ENCODE measurements at regions not wholly inside any gene's neighbourhood (a gene's known extent, or its start where the extent isn't known, plus 50 kb on each side); places are given as distances from the start of the nearest gene placed in this dataset.
"Not testable (repeated sequence)": the region's sequence is repeated elsewhere in the genome, so short reads cannot be mapped to it uniquely, and the experiment has no call there.

GRCh38 chr5:25387953-25388352 lies 743.2 kb upstream of the CDH10 start:
- no peak for DNase-seq

GRCh38 chr5:25362799-25363198 lies 718.0 kb upstream of the CDH10 start:
- DNase-seq = no peak

GRCh38 chr5:25358919-25359318 lies 714.1 kb upstream of the CDH10 start:
- no peak for DNase-seq

GRCh38 chr5:25357605-25358004 lies 712.8 kb upstream of the CDH10 start:
- no peak for DNase-seq

GRCh38 chr5:25349746-25350145 lies 705.0 kb upstream of the CDH10 start:
- DNase-seq = no peak

- no peak for DNase-seq
These were observed 700.5 kb upstream of the CDH10 start for GRCh38 chr5:25345240-25345771.

GRCh38 chr5:25339541-25339940 lies 694.8 kb upstream of the CDH10 start:
- DNase-seq = no peak

- DNase-seq = no peak
These were observed 689.6 kb upstream of the CDH10 start for GRCh38 chr5:25334350-25334749.

GRCh38 chr5:25330721-25331120 lies 685.9 kb upstream of the CDH10 start:
- DNase-seq = no peak

- DNase-seq = no peak
These were observed 682.4 kb upstream of the CDH10 start for GRCh38 chr5:25327172-25327571.

- no peak for DNase-seq
These were observed 657.1 kb upstream of the CDH10 start for GRCh38 chr5:25301836-25302235.

- no peak for DNase-seq
These were observed 650.3 kb upstream of the CDH10 start for GRCh38 chr5:25295067-25295466.

GRCh38 chr5:25289766-25290165 lies 645.0 kb upstream of the CDH10 start:
- DNase-seq = not testable (repeated sequence)

- DNase-seq = no peak
These were observed 641.5 kb upstream of the CDH10 start for GRCh38 chr5:25286319-25286718.

- DNase-seq = no peak
These were observed 640.4 kb upstream of the CDH10 start for GRCh38 chr5:25285136-25285535.

GRCh38 chr5:25263507-25263906 lies 618.7 kb upstream of the CDH10 start:
- DNase-seq = not testable (repeated sequence)

GRCh38 chr5:25262221-25262620 lies 617.4 kb upstream of the CDH10 start:
- no peak for DNase-seq

- DNase-seq = no peak
These were observed 610.4 kb upstream of the CDH10 start for GRCh38 chr5:25255128-25255527.

GRCh38 chr5:25241981-25242380 lies 597.2 kb upstream of the CDH10 start:
- no peak for DNase-seq

GRCh38 chr5:25238720-25239119 lies 593.9 kb upstream of the CDH10 start:
- DNase-seq = not testable (repeated sequence)

GRCh38 chr5:25224316-25224982 lies 579.7 kb upstream of the CDH10 start:
- DNase-seq = no peak

GRCh38 chr5:25199902-25200301 lies 555.1 kb upstream of the CDH10 start:
- not testable (repeated sequence) for DNase-seq

GRCh38 chr5:25190521-25191000 lies 545.8 kb upstream of the CDH10 start:
- no peak for DNase-seq

- no peak for DNase-seq
These were observed 536.5 kb upstream of the CDH10 start for GRCh38 chr5:25181249-25181648.

- not testable (repeated sequence) for DNase-seq
These were observed 517.8 kb upstream of the CDH10 start for GRCh38 chr5:25162616-25163015.

Measured in 8988T (cell line).